Cardiac fibroblast (primary cell): ENCODE measurements at regions not wholly inside any gene's neighbourhood (a gene's known extent, or its start where the extent isn't known, plus 50 kb on each side); places are given as distances from the start of the nearest gene placed in this dataset.

Source experiments
- DNase-seq, 2 donors: peaks; one replicate each; pipeline versions ENCODE4 v3.0.0 to v3.0.0-alpha.2; 2010; ENCODE audit warnings: low read depth in 2 of 2
- H3K4me3 ChIP-seq, 2 donors: replicated peaks in 1 of 2; 1 replicate in 1 of 2; 2 replicates in 1 of 2; pipeline ENCODE4 v1.5.1; 2011; ENCODE audit warnings: low read depth in 2 of 2, low read length in 2 of 2, mild to moderate bottlenecking in 2 of 2, moderate library complexity in 1 of 2
- TF ChIP-seq, protein P1 (sequence below): IDR thresholded peaks from one replicate; pipeline ENCODE4 v1.5.1; 2011; ENCODE audit warnings: low read depth, mild to moderate bottlenecking, low read length, inconsistent platforms

DNA sequence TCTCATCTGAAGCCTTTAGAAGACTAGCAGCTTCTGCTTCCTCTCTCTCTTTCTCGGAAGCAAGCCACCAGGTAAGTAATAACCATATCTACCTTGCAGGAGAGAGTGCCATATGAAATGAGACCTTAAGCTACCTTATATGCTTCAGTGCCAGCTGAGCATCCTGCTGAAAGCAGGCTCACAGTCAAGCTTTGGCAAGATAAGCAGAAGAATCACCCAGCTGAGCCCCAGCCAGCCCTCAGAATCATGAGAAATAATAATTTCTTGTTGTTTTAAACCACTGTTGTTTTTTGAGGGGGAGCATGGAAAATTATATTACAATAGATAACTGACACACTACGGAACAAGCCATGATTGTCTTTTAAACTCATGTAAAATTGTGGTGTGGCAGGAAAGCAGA, 514.4 kb downstream of the MBD2 start:
- TF ChIP-seq, protein P1, sequence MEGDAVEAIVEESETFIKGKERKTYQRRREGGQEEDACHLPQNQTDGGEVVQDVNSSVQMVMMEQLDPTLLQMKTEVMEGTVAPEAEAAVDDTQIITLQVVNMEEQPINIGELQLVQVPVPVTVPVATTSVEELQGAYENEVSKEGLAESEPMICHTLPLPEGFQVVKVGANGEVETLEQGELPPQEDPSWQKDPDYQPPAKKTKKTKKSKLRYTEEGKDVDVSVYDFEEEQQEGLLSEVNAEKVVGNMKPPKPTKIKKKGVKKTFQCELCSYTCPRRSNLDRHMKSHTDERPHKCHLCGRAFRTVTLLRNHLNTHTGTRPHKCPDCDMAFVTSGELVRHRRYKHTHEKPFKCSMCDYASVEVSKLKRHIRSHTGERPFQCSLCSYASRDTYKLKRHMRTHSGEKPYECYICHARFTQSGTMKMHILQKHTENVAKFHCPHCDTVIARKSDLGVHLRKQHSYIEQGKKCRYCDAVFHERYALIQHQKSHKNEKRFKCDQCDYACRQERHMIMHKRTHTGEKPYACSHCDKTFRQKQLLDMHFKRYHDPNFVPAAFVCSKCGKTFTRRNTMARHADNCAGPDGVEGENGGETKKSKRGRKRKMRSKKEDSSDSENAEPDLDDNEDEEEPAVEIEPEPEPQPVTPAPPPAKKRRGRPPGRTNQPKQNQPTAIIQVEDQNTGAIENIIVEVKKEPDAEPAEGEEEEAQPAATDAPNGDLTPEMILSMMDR = no peak
- no peak overlapping the region for H3K4me3 ChIP-seq
- no peak for DNase-seq

- TF ChIP-seq, protein P1 = no peak
- no peak for DNase-seq
- H3K4me3 ChIP-seq = no peak overlapping the region
These were observed 522.0 kb downstream of the MBD2 start for GRCh38 chr18:53702480-53702879.

DNA sequence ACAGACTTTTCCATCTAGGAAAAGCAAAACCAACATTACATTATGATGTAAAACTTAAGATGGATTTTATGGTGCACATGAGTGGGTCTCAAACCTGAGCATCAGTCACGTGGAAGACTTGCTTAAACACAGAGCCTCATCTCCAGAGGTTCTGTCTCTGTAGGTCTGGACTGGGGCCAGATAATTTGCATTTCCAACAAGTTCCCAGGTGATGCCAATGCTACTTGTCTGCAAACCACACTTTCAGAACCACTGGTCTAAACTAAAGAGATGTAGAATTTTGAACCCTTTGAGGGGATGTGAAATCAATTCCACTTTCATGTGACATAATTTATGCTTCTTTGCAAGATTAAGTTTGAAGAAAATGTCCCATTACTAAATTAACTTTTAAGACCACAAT, 522.8 kb downstream of the MBD2 start:
- no peak overlapping the region for H3K4me3 ChIP-seq
- TF ChIP-seq, protein P1 = no peak
- no peak for DNase-seq

GRCh38 chr18:53698907-53699306, 525.6 kb downstream of the MBD2 start:
- H3K4me3 ChIP-seq = no peak overlapping the region
- DNase-seq = peak; percentile 48 to 49
- TF ChIP-seq, protein P1 = peak; percentile 57

DNA sequence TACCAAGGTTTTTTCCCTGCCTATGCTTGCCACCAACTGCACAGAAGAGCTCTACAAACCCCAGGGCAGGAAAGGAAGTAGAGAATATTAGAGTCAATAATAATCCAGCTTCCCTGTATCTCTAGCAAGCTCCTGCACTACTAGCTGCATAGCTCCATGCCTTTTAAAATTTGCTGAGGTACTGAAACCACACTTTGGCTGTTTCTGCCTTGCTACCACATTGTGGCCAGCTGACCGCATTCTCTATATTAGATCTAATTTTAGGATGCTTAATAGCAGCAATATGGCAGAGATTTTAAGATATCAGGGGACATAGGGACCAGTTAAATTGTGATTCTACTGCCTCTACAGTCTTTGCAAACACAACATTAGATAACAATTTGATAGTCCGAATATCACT, 534.6 kb downstream of the MBD2 start:
- TF ChIP-seq, protein P1 = no peak
- no peak for DNase-seq
- H3K4me3 ChIP-seq = no peak overlapping the region

GRCh38 chr18:53686965-53687364, 537.5 kb downstream of the MBD2 start:
- TF ChIP-seq, protein P1 = no peak
- no peak for DNase-seq
- H3K4me3 ChIP-seq = no peak overlapping the region

- no peak overlapping the region for H3K4me3 ChIP-seq
- TF ChIP-seq, protein P1 = no peak
These were observed 541.7 kb downstream of the MBD2 start for GRCh38 chr18:53682796-53683195.

More at GRCh38 chr18:53682796-53683195, 541.7 kb downstream of the MBD2 start:
- DNase-seq = no peak
